ENCODE measurements at regions not wholly inside any gene's neighbourhood (a gene's known extent, or its start where the extent isn't known, plus 50 kb on each side); places are given as distances from the start of the nearest gene placed in this dataset.

DNA sequence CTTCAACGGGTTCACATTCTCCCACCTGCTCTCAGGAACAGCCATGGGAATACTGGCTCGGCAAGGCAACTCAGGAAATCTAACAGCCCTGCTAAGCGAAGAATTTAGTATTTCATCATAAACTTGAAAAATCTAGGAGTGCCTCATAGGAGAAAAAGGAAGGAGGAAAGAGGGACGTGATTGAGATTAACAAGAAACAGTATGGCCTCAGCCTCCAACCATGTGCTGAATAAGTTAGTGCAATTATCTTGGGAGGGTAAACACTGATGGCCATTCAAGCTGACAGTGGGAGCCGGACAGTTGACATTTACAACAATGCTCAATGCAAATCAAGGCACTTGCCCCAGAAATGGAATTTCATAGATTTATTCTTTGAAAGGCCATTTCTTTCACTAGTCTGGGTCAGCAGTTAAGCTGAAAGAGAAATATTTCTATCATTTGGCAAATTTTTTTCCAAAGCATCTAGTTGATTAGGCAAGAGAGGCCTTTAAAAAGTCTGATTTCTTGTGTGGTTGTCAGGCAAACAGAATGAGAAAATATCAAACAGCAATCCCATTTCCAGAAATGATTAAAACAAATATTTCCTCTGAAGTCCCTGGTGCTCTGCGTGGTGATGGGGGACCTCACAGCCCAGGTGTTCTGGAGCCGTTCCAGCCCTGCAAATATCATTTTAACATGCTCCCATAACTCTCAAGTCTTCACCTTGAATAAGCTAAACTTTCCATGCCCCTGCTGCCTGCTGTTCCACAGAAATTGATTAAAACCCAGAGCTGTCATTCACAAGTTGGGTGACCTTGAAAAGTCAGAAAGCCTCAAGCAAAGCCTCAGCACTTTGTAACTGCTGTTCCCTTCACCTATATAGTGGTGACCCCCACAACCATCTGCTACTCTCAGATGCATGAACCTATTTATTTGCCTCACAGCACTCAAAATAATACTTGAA, 121.6 kb downstream of the PHLDA1 start:
- FAIRE-seq (no peak), DNase-seq (ENCODE audit: extremely low spot score, insufficient read length, low read depth) (no peak)

DNA sequence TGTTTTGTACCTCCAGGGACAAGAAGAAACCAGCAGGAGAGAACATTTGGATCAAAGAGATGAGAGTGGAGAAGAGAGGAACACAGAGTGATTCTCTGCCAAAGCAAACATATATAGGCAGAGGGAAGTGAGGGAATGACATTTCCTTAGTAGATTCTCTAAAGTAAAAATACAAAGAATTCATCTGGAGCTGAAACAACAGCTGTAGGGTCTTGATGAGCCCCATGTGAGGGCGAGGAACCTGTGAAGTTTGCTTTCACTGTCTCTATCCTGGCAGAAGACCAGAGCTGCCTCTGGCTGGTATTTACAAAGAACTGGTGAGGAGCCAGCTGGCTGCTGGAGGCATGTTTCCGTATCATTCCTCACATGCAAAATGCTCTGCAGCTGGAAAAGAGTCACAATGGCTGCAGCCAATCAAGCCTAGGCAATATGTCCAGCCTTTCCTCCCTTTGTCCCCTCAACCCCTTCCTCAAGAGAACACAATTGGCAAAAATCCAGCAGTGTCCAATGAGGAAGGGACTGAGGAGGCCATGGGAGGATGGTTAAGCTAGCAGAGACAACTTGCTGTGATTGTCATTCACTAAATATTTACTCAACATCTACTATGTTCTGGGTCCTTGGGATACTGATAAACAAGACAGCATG, 122.5 kb downstream of the PHLDA1 start:
- FAIRE-seq (no peak), DNase-seq (ENCODE audit: extremely low spot score, insufficient read length, low read depth) (no peak)

DNA sequence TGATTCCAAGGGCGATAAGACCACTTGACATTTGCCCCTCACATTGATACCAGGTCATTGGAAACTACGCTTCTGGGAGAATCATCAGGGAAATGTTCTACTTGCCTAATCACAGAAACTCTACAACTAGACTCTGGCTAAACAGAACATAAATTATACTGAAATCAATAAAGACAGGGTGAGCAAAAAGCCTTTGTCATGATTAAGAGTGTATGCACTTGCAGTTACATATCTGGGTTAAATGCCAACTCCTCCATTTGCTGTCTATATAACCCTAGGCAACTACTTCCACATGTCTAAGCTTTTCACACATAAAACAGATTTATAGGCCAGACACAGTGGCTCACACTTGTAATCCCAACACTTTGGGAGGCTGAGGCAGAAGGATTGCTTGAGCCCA, 125.7 kb downstream of the PHLDA1 start:
- FAIRE-seq (no peak), DNase-seq (ENCODE audit: extremely low spot score, insufficient read length, low read depth) (no peak)

DNA sequence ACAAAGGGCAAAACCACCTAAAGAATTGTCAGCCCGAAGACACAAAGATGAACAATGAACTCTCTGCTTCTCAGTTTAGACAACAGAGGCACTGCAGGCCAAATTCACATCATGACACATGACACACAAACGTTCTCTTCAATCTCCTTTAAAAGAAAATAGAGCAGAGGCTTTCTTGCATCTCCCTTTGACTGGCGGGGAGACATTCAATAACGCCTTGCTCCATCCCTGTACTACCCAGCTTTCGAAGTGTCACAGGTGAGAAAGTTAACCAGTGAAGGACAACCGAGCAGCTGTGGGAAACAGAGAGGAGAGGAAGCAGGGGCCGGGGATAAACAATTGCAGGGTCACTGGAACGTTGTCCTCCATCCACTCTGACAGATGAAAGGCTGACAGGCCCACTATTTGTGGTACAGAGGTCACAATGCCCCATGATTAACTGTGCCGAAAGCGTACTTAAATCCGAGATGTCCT, 130.8 kb downstream of the PHLDA1 start:
- no peak for FAIRE-seq

DNA sequence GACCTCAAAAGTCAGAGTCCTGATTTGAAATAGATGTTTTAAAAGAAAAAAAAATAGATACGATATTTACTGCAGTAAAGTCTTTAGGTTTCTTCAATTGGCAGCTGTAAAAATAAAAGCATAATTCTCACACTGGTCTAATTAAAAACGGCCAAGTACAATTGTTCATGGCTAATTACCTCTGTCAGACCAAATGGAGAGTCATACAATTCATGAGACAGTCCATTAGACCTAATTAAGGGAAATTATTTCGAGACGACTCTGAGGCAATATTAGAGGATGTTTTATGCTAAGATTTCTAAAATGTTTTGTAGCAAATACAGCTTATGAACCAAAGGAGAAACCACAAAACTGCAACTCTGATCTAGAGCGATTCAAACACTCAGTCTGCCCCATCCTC, 131.3 kb downstream of the PHLDA1 start:
- no peak for DNase-seq (ENCODE audit: extremely low spot score, insufficient read length, low read depth)
- no peak for FAIRE-seq

More for the DNA sequence above, 130.8 kb downstream of the PHLDA1 start:
- DNase-seq (ENCODE audit: extremely low spot score, insufficient read length, low read depth), result no peak

DNA sequence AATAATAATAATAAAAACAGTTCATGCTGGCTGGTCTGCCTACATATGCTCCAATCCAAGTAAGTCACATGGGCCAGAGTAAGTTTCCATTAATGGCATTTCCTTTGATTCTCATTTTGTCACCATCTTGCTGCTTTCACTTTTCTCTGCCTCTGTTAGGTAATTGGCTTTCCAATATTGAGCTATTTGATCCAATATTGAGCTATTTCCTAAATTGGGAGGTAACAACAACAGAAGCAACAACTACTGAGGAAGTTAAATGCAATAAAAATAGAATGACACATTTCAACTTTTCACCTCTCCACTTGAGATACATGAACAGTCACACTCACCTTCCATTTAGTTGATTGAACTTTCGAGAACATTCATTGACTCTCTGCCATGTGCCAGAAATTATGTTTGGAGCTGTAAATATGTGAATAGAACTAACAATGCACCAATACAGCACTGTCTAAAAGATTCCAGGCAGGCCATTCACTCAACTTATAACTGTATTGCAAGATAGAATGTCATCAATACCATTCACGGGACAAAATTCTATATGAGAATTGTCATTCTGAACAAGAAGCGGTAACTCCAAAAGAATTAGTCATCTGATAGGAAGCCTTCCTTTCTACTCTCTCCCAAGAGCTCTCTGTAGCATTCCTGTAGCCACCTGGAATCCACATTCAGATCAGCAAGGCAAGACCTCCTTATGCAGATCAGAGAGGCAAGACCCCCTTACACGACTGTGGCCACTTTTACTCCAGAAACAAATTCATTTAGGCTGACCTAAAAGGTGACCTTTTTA, 136.4 kb downstream of the PHLDA1 start:
- no peak for FAIRE-seq
- DNase-seq (ENCODE audit: extremely low spot score, insufficient read length, low read depth), result no peak

DNA sequence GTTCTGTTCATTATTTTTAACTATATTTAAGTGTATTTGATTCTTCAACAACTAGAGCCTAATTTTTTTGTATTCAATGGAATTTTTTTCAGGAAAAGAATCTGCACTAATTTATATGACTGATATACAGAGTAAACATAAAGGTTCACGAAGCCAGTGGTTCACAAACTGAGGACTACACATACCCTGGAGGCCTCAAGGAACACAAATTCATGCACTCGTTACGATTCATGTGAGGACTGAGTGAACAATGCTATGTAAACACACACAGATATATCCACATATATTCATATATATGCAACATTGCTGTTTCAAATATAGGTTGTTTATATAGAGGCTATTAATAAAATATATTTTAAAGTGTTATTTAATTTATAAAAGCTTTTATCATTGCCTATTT, 137.8 kb downstream of the PHLDA1 start:
- DNase-seq (ENCODE audit: extremely low spot score, insufficient read length, low read depth) (no peak), FAIRE-seq (no peak)

DNA sequence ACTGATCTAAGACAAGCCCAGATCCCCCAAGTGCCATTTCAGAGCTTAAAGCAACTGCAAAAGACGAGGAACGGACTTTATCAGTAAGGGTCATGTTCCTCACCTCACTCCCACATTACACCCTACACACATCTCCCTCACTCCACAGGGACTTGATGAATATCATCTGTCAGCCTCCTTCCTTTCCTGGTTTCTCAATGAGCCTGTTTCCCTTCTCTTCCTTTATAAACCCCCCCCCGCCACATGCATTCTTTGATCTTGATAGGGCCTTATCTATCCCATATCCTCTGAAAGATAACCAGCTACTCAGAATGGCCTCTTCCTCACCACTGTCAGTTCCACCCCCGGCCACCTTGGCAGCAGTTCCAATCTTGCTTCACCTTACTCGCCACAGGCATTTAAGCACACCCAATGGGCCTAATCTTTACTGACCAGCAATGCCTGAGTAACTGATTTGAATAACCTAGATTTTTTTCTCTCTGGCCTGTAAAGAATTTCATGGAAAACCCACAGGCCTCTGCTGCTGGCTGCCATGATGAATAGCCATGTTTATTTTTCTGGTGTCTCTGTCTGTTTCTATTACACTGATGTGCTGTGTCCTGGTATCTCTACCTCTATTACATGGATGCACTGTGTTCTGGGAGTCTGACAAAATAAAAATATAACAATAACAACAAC, 138.7 kb downstream of the PHLDA1 start:
- FAIRE-seq (no peak), DNase-seq (ENCODE audit: extremely low spot score, insufficient read length, low read depth) (no peak)

DNA sequence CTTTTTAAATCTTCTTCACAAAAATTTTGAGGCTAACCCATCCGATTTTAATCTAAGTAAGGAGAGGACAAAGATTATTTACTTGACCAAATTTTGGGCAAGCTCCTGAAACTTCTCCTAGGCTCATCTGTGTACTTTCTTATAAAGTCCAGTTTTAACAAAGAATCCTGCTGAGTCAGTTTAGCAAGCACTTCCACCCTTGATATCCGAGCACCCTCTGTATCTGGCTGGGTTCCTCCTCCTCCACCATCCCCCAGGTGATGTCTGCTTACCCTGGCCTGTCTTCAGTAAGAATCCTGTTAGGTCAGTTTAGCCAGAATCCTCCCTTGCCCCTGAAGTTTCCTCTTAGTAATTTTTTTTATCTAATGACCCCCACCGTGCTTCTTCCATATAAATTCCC, 140.5 kb downstream of the PHLDA1 start:
- FAIRE-seq (no peak), DNase-seq (ENCODE audit: extremely low spot score, insufficient read length, low read depth) (no peak)

DNA sequence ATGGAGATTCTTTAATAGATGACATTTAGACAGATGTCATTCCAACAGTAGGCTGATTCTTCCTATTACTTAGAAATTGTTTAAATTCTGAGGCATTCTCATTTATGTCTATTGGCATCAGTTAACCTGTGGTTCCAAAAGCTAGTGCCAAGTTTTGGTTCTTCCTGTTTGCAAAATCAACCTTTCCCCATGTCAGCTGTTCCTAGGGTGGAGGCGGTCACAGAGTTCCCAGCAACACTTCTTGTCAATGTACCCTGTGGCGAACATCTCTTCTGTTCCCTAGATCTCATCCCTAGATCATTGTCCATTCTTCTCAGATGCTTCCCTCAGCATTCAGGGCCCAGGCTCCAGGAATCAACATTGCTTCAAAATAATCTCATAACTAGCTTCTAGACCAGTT, 140.9 kb downstream of the PHLDA1 start:
- DNase-seq (ENCODE audit: extremely low spot score, insufficient read length, low read depth) (no peak), FAIRE-seq (no peak)

DNA sequence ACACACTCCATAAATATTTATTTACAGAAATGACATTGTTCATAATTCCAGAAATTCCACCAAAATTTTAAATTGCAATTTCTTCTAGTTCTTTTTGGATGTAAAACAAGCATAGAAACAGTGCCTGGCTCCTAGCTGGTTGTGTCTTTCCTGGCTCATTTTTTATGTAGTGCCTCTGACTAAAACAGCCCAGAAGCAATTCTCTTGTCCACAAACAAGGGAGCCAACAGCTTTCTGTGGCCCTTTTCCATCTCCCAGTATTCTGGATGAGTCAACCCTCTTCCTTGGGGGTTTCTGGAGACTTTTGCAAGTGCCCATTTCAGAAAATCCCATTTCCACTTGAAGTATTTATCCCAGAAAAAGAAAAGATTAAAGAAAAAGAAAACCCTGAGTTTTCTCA, 141.4 kb downstream of the PHLDA1 start:
- no peak for DNase-seq (ENCODE audit: extremely low spot score, insufficient read length, low read depth)
- FAIRE-seq, result no peak

DNA sequence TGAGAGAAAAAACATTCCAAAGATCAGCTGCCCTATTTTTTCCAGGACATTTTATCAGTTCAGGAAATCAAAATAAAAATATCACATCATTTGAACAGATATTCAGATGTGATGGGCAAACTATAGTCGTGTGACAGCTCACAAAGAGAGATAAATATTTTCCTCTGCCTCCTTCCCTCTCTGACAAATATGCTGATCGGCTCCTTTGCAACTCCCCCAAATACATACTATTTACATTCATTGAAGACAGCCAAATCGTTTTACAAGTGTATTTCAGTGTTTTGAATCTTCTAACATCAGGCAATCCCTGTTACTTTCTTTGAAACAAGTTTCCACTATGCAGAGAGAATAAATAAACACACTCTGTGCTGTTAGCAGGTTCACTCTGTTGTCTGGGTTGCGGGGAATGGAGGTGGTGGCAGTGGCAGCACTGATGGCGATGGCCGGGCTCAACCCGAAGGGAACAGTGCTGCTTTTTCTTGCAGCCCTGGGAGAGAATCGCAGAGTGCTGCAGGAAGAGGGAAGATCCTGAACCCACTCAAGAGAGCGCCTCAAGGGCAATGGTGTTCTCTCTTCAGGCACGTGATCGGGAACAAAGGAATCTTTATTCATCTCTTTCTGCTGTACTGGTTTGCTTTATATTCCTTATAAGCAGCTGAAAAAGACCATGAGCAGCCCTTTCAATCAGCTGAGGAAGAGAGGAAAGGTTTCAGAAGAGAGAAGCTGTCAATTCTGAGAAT, 142.5 kb downstream of the PHLDA1 start:
- FAIRE-seq, result no peak
- DNase-seq (ENCODE audit: extremely low spot score, insufficient read length, low read depth), result no peak

DNA sequence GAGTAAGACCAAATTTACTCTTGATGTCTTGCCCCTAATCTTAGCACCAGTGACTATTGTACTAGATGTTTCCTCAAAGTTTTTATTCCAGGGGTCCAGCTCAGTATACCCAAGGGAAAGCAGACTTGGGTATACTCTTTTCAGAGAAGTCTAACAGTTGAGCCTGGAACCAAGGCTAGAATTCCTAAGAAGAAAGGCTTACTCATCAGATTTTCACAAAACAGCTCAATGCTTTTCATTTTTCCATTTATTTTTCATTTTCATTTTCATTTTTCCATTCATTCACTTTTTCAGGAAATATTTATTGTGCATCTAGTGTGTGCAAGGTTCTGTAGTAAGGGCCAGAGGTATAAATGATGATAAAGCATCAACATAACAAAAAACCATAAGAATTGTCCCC, 143.2 kb downstream of the PHLDA1 start:
- FAIRE-seq, result no peak
- no peak for DNase-seq (ENCODE audit: extremely low spot score, insufficient read length, low read depth)

DNA sequence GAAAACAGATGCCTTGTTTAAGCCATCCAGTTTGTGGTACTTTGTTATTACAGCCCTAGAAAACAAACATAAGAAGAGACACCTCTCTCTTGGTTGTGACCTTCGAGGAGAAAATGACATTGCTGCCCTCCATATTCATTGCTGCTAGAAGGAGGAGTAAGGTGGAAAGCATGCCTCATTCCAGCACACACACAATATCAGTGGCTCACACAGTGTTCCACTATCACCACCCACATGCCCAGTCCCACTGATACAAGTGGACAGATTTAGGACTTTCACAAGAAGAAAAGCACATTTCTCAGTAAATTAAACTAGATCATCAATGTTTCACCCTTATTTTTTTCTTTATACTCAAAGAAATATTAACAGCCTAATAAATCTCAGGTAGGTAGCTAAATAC, 143.6 kb downstream of the PHLDA1 start:
- DNase-seq (ENCODE audit: extremely low spot score, insufficient read length, low read depth) (no peak), FAIRE-seq (no peak)

DNA sequence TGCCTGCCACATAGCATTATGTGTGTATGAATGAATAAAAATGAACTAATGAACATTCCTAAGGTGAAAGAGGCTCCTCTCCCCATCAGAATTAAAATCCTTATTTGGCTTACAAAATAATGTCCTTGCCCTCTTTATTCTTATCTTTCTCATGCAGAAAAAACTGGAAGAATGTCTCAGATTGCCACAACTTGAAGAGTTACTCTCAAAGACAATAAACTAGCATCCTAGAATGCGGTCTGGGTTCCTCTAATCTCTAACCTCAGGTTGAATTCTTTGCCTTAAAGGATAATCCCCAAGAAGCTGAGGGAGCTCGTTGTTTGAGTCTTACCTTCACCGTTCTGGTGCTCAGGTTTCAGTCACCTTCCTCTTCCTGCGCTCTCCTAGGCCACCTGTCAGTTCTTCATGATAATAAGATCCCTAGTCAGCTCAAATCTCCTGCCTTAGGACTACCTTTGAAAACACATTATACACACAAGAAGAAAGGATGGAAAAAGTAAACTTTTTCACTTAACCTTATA, 147.1 kb downstream of the PHLDA1 start:
- DNase-seq (ENCODE audit: extremely low spot score, insufficient read length, low read depth) (no peak), FAIRE-seq (no peak)

DNA sequence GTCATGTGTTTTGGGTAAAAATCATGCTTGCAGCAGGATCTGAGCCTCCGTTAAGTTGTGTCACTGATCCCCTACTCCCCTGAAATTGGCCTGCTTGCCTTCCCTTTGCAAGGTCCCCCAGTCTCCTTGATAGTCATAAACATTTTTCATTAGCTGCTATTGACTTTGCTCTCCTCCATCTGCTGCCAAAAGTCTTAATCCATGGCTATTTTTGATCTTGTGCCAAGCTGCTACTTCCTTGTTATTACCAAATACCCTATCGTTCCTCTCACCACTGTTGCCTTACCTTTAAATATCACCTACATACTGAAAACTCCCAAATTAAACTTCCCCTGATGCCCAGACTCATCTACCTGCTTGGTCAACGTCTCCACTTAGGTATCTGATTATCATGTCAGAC, 148.3 kb downstream of the PHLDA1 start:
- no peak for DNase-seq (ENCODE audit: extremely low spot score, insufficient read length, low read depth)
- FAIRE-seq, result no peak

DNA sequence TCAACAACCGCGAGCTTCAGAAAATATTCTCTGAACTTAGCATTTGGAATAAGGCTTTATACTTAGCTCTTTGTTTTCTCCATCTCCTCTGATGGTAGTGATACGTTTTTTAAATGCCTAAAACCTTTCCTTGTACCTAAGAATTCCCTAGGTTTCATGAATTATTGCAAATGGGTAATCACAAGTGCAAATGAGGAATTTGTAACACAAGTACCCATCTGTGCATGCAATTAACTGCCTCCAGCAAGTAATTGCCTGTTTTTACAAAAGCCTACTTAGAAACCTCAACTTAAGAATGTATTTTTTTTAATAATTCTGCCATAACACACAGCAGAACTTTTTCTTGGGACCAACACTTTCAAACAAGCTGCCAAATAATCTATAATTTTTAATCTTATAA, 149.2 kb downstream of the PHLDA1 start:
- DNase-seq (ENCODE audit: extremely low spot score, insufficient read length, low read depth) (no peak), FAIRE-seq (no peak)

DNA sequence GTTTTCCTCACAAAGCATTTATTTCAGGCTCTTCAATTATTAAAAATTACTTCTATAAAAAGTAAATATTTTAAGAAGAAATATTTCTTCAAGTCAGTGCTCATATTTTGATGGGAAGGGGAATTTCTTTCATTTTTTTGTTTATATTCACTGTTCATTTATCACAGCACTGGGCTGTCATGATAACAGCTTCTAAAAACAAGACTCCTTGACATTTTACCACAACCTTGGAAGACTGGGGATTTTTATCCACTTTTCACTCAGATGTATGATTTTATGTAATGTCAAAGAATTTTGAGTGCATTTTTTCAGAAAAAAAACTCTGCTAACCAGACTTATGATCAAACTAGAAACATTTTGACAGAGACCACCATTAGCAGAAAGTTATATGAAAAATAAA, 149.7 kb downstream of the PHLDA1 start:
- DNase-seq (ENCODE audit: extremely low spot score, insufficient read length, low read depth) (no peak), FAIRE-seq (no peak)

Data from GM18507 (cell line).